MM.1S (cell line): ENCODE measurements at regions not wholly inside any gene's neighbourhood (a gene's known extent, or its start where the extent isn't known, plus 50 kb on each side); places are given as distances from the start of the nearest gene placed in this dataset.

Source experiments
- DNase-seq: peaks from one replicate; pipeline ENCODE4 v3.0.0-alpha.2; 2015
- H2AFZ ChIP-seq: fragments of 300-600 bp; sonication (generic); 2 replicates; pipeline ENCODE4 v1.6.0; 2016; ENCODE audit warnings: antibody characterized with exemption, low read length
- H3F3A ChIP-seq: fragments of 300-600 bp; sonication (generic); 2 replicates; pipeline ENCODE4 v1.6.1; 2016; ENCODE audit warnings: mild to moderate bottlenecking, antibody characterized with exemption, low read length, moderate library complexity, mixed read lengths; ENCODE audit not compliant: insufficient read depth
- H3K27ac ChIP-seq: fragments of 300-600 bp; sonication (generic); 2 replicates; pipeline ENCODE4 v1.5.1; 2016; ENCODE audit warnings: mild to moderate bottlenecking, low read length
- H3K27me3 ChIP-seq: fragments of 300-600 bp; sonication (generic); replicated peaks from 2 replicates; pipeline ENCODE4 v1.6.0; 2016; ENCODE audit warnings: low read length; ENCODE audit not compliant: insufficient read depth
- H3K36me3 ChIP-seq: fragments of 300-600 bp; sonication (generic); replicated peaks from 2 replicates; pipeline ENCODE4 v1.6.1; 2016; ENCODE audit warnings: mild to moderate bottlenecking, low read length, mixed read lengths; ENCODE audit not compliant: insufficient read depth
- H3K4me1 ChIP-seq: fragments of 300-600 bp; sonication (generic); 2 replicates; pipeline ENCODE4 v1.6.1; 2016; ENCODE audit warnings: low read length, mixed read lengths
- H3K4me2 ChIP-seq: fragments of 300-600 bp; sonication (generic); 2 replicates; pipeline ENCODE4 v1.6.0; 2016; ENCODE audit warnings: low read depth, low read length
- H3K4me3 ChIP-seq: fragments of 300-600 bp; sonication (generic); 2 replicates; pipeline ENCODE4 v1.5.1; 2016; ENCODE audit warnings: low read length, mixed read lengths
- H3K79me2 ChIP-seq: fragments of 300-600 bp; sonication (generic); 2 replicates; pipeline ENCODE4 v1.6.1; 2016; ENCODE audit warnings: mixed run types, low read length, mixed read lengths
- H3K9ac ChIP-seq: fragments of 300-600 bp; sonication (generic); 2 replicates; pipeline ENCODE4 v1.6.1; 2016; ENCODE audit warnings: low read length, mixed read lengths
- H3K9me2 ChIP-seq: fragments of 300-600 bp; sonication (generic); replicated peaks from 2 replicates; pipeline ENCODE4 v1.6.1; 2016; ENCODE audit warnings: mild to moderate bottlenecking, low read length, mixed read lengths; ENCODE audit not compliant: insufficient read depth
- H3K9me3 ChIP-seq: fragments of 300-600 bp; sonication (generic); replicated peaks from 2 replicates; pipeline ENCODE4 v1.6.1; 2016; ENCODE audit warnings: mild to moderate bottlenecking, low read length, mixed read lengths; ENCODE audit not compliant: insufficient read depth
- H4K20me1 ChIP-seq: fragments of 300-600 bp; sonication (generic); 2 replicates; pipeline ENCODE4 v1.6.1; 2016; ENCODE audit warnings: mild to moderate bottlenecking, low read length, moderate library complexity, mixed read lengths; ENCODE audit not compliant: insufficient read depth
- EZH2 ChIP-seq: fragments of 300-600 bp; sonication (generic); optimal IDR thresholded peaks from 2 replicates; pipeline ENCODE3; 2017; ENCODE audit warnings: low read depth, mild to moderate bottlenecking, antibody characterized with exemption, low read length, mixed read lengths
- EZH2phosphoT487 ChIP-seq: fragments of 300-600 bp; sonication (generic); IDR thresholded peaks from 2 replicates; pipeline ENCODE4 v1.6.1; 2018; ENCODE audit warnings: antibody characterized with exemption, low read length
- TF ChIP-seq, protein P1 (sequence below): fragments of 300-600 bp; sonication (generic); IDR thresholded peaks from 2 replicates; pipeline ENCODE4 v1.5.1; 2016; ENCODE audit warnings: antibody characterized with exemption, low read length, mixed read lengths

DNA sequence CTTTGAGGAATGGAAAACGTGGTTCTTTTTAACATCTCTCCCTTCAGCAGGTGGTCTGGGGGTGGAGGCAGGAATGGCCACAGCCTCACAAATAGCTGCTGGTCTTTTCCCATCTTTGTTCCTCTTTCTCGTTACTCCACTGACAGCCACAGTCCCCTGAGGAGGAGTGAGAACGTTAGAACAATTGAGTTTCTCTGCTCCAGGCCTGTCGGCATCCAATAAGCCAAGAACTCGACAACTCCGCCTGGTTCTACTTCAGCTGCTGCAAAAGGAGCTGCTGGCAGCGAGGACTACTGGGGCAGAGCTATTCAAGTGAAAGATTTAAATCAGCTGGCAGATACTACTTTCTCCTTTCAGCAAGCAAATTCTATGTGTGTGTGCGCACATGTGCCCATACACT is 169.5 kb upstream of the GALNT2 start:
- no peak overlapping the region for H2AFZ ChIP-seq
- no peaks in the 10 kb centered on the region for H3K27me3 ChIP-seq
- H3F3A ChIP-seq, result no peaks in the 10 kb centered on the region
- no peaks in the 10 kb centered on the region for H4K20me1 ChIP-seq
- H3K4me2 ChIP-seq, result no peak overlapping the region
- H3K4me3 ChIP-seq, result no peak overlapping the region
- H3K9me2 ChIP-seq, result no peaks in the 10 kb centered on the region
- H3K4me1 ChIP-seq, result no peaks in the 10 kb centered on the region
- no peaks in the 10 kb centered on the region for H3K9me3 ChIP-seq
- no peak overlapping the region for H3K9ac ChIP-seq
- DNase-seq, result no peak
- H3K79me2 ChIP-seq, result no peaks in the 10 kb centered on the region
- no peak overlapping the region for H3K27ac ChIP-seq
- no peak for TF ChIP-seq EZH2phosphoT487
- no peaks in the 10 kb centered on the region for H3K36me3 ChIP-seq

DNA sequence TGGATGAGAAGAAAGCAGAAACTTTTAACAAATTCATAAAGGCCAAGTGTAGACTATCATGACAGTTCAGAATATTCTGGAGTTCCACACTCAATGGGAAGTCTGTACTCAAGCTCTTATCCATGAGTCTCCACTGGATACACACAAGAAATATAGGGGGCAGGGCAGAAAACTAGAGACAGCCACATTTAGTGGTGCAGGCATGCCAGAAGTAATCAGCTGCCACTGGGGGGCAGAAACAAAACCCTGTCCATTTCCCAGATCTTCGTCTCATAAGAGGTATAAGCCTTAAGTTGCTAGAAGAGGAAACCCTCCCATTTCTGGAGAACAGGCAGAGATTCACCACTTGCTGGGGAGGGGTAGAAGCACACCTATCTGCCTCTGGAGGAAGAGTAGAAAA is 166.8 kb upstream of the GALNT2 start:
- no peaks in the 10 kb centered on the region for H3K4me1 ChIP-seq
- no peak for DNase-seq

DNA sequence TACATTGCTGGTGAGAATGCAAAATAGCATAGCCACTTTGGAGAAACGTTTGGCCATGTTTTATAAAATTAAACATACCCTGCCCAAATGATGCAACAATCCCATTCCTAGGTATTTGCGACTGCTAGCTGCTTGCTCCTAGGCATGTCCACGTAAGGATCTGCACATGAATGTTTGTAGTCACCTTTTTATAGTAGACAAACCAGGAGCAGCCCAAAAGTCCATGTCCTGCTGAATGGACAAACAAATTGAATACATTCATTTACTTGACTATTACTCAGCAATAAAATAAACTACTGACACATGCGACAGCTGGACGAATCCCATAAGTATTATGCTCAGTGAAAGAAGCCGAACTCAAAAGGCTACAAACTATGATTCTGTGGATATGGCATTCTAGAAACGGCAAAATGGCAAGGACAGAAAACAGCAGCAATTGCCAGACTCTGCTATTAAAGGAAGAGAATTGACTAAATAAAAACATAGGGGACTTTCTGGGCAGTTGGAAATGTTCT is 161.9 kb upstream of the GALNT2 start:
- Histone ChIP-seq H3K9me3 (no peaks in the 10 kb centered on the region), H3K9ac (no peak overlapping the region), H3K4me2 (no peak overlapping the region), H3F3A (no peaks in the 10 kb centered on the region), H3K9me2 (no peaks in the 10 kb centered on the region), H3K27me3 (no peaks in the 10 kb centered on the region), H3K4me1 (no peaks in the 10 kb centered on the region), H3K36me3 (no peaks in the 10 kb centered on the region), H3K27ac (no peak overlapping the region), H2AFZ (no peak overlapping the region), H3K79me2 (no peaks in the 10 kb centered on the region), H3K4me3 (no peak overlapping the region), H4K20me1 (no peaks in the 10 kb centered on the region)
- no peak for TF ChIP-seq EZH2phosphoT487
- TF ChIP-seq, protein P1, sequence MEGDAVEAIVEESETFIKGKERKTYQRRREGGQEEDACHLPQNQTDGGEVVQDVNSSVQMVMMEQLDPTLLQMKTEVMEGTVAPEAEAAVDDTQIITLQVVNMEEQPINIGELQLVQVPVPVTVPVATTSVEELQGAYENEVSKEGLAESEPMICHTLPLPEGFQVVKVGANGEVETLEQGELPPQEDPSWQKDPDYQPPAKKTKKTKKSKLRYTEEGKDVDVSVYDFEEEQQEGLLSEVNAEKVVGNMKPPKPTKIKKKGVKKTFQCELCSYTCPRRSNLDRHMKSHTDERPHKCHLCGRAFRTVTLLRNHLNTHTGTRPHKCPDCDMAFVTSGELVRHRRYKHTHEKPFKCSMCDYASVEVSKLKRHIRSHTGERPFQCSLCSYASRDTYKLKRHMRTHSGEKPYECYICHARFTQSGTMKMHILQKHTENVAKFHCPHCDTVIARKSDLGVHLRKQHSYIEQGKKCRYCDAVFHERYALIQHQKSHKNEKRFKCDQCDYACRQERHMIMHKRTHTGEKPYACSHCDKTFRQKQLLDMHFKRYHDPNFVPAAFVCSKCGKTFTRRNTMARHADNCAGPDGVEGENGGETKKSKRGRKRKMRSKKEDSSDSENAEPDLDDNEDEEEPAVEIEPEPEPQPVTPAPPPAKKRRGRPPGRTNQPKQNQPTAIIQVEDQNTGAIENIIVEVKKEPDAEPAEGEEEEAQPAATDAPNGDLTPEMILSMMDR, result no peak
- no peak for TF ChIP-seq EZH2
- no peak for DNase-seq

More for the DNA sequence above, 166.8 kb upstream of the GALNT2 start:
- no peak overlapping the region for H3K27ac ChIP-seq
- H3K9me2 ChIP-seq, result no peaks in the 10 kb centered on the region
- H3K36me3 ChIP-seq, result no peaks in the 10 kb centered on the region
- H3K4me3 ChIP-seq, result no peak overlapping the region
- no peaks in the 10 kb centered on the region for H3K27me3 ChIP-seq
- no peaks in the 10 kb centered on the region for H3K9me3 ChIP-seq
- no peaks in the 10 kb centered on the region for H4K20me1 ChIP-seq
- H3F3A ChIP-seq, result no peaks in the 10 kb centered on the region
- no peak overlapping the region for H3K4me2 ChIP-seq
- TF ChIP-seq EZH2 (no peak), EZH2phosphoT487 (no peak)
- TF ChIP-seq, protein P1, result no peak
- no peak overlapping the region for H3K9ac ChIP-seq
- no peak overlapping the region for H2AFZ ChIP-seq
- H3K79me2 ChIP-seq, result no peaks in the 10 kb centered on the region

DNA sequence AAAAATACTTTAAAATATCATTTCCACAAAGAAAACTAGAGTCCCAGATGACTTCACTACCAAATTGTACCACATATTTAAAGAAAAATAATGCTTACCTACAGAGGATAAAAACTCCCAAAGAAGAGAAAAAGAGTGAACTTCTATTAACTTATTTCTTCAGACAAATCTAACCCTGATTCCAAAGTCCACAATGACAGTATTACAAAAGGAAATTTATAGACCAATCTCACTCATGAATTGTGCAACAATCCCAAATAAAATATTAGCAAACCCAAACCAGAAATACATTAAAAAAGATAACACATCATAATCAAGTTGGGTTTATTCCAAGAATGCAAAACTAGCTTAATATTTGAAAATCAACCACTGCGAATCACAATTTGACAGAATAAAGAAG is 161.4 kb upstream of the GALNT2 start:
- H3K9me3 ChIP-seq, result no peaks in the 10 kb centered on the region
- no peak overlapping the region for H3K4me2 ChIP-seq
- TF ChIP-seq EZH2 (no peak), EZH2phosphoT487 (no peak)
- TF ChIP-seq, protein P1, result no peak
- no peaks in the 10 kb centered on the region for H3F3A ChIP-seq
- no peaks in the 10 kb centered on the region for H3K79me2 ChIP-seq
- no peaks in the 10 kb centered on the region for H3K9me2 ChIP-seq
- no peaks in the 10 kb centered on the region for H3K4me1 ChIP-seq
- H3K9ac ChIP-seq, result no peak overlapping the region
- no peaks in the 10 kb centered on the region for H4K20me1 ChIP-seq
- H3K27me3 ChIP-seq, result no peaks in the 10 kb centered on the region
- H2AFZ ChIP-seq, result no peak overlapping the region
- no peak overlapping the region for H3K27ac ChIP-seq
- no peak overlapping the region for H3K4me3 ChIP-seq
- no peaks in the 10 kb centered on the region for H3K36me3 ChIP-seq
- no peak for DNase-seq
